H9 (cell line): ENCODE measurements at regions not wholly inside any gene's neighbourhood (a gene's known extent, or its start where the extent isn't known, plus 50 kb on each side); places are given as distances from the start of the nearest gene placed in this dataset.

Source experiments
- DNase-seq: peaks from one replicate; pipeline ENCODE4 v3.0.0-alpha.2; 2017
- H2AFZ ChIP-seq: one replicate; pipeline ENCODE4 v1.6.1; 2013; ENCODE audit warnings: mild to moderate bottlenecking, low read length, control low read depth, moderate library complexity
- H2AK5ac ChIP-seq: 2 replicates; pipeline ENCODE4 v1.6.1; 2013; ENCODE audit warnings: low read length, control low read depth, mixed read lengths; ENCODE audit not compliant: insufficient read length
- H2BK120ac ChIP-seq: one replicate; pipeline ENCODE4 v1.6.1; 2013; ENCODE audit warnings: low read depth, mild to moderate bottlenecking, low read length, control low read depth, inconsistent platforms; ENCODE audit not compliant: poor library complexity, severe bottlenecking
- H2BK12ac ChIP-seq: 2 replicates; pipeline ENCODE4 v1.6.1; 2013; ENCODE audit warnings: low read length, control low read depth, mixed read lengths, low read depth; ENCODE audit not compliant: insufficient read length
- H2BK15ac ChIP-seq: 2 replicates; pipeline ENCODE4 v1.6.1; 2013; ENCODE audit warnings: low read depth, low read length, control low read depth
- H2BK20ac ChIP-seq: one replicate; pipeline ENCODE4 v1.6.1; 2013; ENCODE audit warnings: low read depth, mild to moderate bottlenecking, low read length, control low read depth, inconsistent platforms; ENCODE audit not compliant: poor library complexity, severe bottlenecking
- H2BK5ac ChIP-seq: 2 replicates; pipeline ENCODE4 v1.6.1; 2013; ENCODE audit warnings: low read length, control low read depth, mixed read lengths; ENCODE audit not compliant: insufficient read length
- H3K14ac ChIP-seq: 2 replicates; pipeline ENCODE4 v1.6.1; 2013; ENCODE audit warnings: low read length, control low read depth; ENCODE audit not compliant: insufficient read depth
- H3K18ac ChIP-seq: 2 replicates; pipeline ENCODE4 v1.6.1; 2013; ENCODE audit warnings: low read depth, mild to moderate bottlenecking, mixed read lengths, low read length, control low read depth; ENCODE audit not compliant: insufficient read length
- H3K23ac ChIP-seq: 2 replicates; pipeline ENCODE4 v1.6.1; 2013; ENCODE audit warnings: low read length, control low read depth, mixed read lengths, low read depth; ENCODE audit not compliant: insufficient read length
- H3K23me2 ChIP-seq: 2 replicates; pipeline ENCODE4 v1.6.1; 2013; ENCODE audit warnings: low read depth, mild to moderate bottlenecking, mixed read lengths, low read length, control low read depth; ENCODE audit not compliant: insufficient read length, poor library complexity, severe bottlenecking
- H3K27ac ChIP-seq: 2 replicates; pipeline ENCODE4 v1.5.1; 2013; ENCODE audit warnings: low read length, control low read depth, mixed read lengths, low read depth; ENCODE audit not compliant: insufficient read length
- H3K27me3 ChIP-seq: 2 replicates; pipeline ENCODE4 v1.6.1; 2013; ENCODE audit warnings: low read length, control low read depth, inconsistent platforms; ENCODE audit not compliant: insufficient read depth
- H3K4ac ChIP-seq: 2 replicates; pipeline ENCODE4 v1.6.1; 2013; ENCODE audit warnings: low read depth, mild to moderate bottlenecking, control low read depth, inconsistent platforms, low read length, moderate library complexity
- H3K4me1 ChIP-seq: 2 replicates; pipeline ENCODE4 v1.6.1; 2013; ENCODE audit warnings: low read length, control low read depth, inconsistent platforms; ENCODE audit not compliant: insufficient read depth
- H3K4me2 ChIP-seq: 2 replicates; pipeline ENCODE4 v1.6.1; 2013; ENCODE audit warnings: low read length, control low read depth, mixed read lengths; ENCODE audit not compliant: insufficient read length, insufficient read depth
- H3K56ac ChIP-seq: 2 replicates; pipeline ENCODE4 v1.6.1; 2013; ENCODE audit warnings: low read depth, mild to moderate bottlenecking, mixed read lengths, low read length, control low read depth; ENCODE audit not compliant: insufficient read length
- H3K79me1 ChIP-seq: 2 replicates; pipeline ENCODE4 v1.6.1; 2013; ENCODE audit warnings: low read depth, mild to moderate bottlenecking, moderate library complexity, low read length, control low read depth, inconsistent platforms; ENCODE audit not compliant: insufficient read depth, poor library complexity, severe bottlenecking
- H3K79me2 ChIP-seq: 2 replicates; pipeline ENCODE4 v1.6.1; 2013; ENCODE audit warnings: low read length, control low read depth, inconsistent platforms; ENCODE audit not compliant: insufficient read depth
- H3K9ac ChIP-seq: 2 replicates; pipeline ENCODE4 v1.6.1; 2013; ENCODE audit warnings: low read length, control low read depth, mixed read lengths; ENCODE audit not compliant: insufficient read length; ENCODE audit errors: extremely low read depth
- H3K9me3 ChIP-seq: one replicate; pipeline ENCODE4 v1.6.1; 2013; ENCODE audit warnings: low read depth, low read length, inconsistent platforms; ENCODE audit not compliant: control insufficient read depth
- H3T11ph ChIP-seq: one replicate; pipeline ENCODE4 v1.6.1; 2013; ENCODE audit warnings: mild to moderate bottlenecking, low read length, control low read depth, inconsistent platforms
- H4K20me1 ChIP-seq: one replicate; pipeline ENCODE4 v1.6.1; 2013; ENCODE audit not compliant: control insufficient read depth, insufficient read length, insufficient read depth
- H4K5ac ChIP-seq: 2 replicates; pipeline ENCODE4 v1.6.1; 2013; ENCODE audit warnings: low read depth, mild to moderate bottlenecking, mixed read lengths, low read length, control low read depth; ENCODE audit not compliant: insufficient read length
- H4K8ac ChIP-seq: replicated peaks from 2 replicates; pipeline ENCODE4 v1.6.1; 2013; ENCODE audit warnings: low read length, control low read depth, mixed read lengths, low read depth; ENCODE audit not compliant: insufficient read length
- H4K91ac ChIP-seq: 2 replicates; pipeline ENCODE4 v1.6.1; 2013; ENCODE audit warnings: low read depth, mild to moderate bottlenecking, moderate library complexity, mixed read lengths, low read length, control low read depth; ENCODE audit not compliant: insufficient read length
- H3K27ac Mint-ChIP-seq, 3 experiments: 2 replicates in 2 of 3; 3 replicates in 1 of 3; pipeline ENCODE4 v1.8.0; 2020 to 2021; ENCODE audit warnings: mixed read lengths in 3 of 3, mild to moderate bottlenecking in 1 of 3, moderate library complexity in 1 of 3
- H3K27me3 Mint-ChIP-seq: 2 replicates; pipeline ENCODE4 v1.8.0; 2021; ENCODE audit warnings: low read depth, mild to moderate bottlenecking, moderate library complexity, mixed read lengths
- H3K36me3 Mint-ChIP-seq, 3 experiments: 2 replicates in 2 of 3; 3 replicates in 1 of 3; pipeline ENCODE4 v1.8.0; 2020 to 2021; ENCODE audit warnings: low read depth in 3 of 3, mixed read lengths in 3 of 3; ENCODE audit not compliant: insufficient read depth in 1 of 3
- H3K4me1 Mint-ChIP-seq, 2 experiments: 2 replicates each; pipeline ENCODE4 v1.8.0; 2020; ENCODE audit warnings: mixed read lengths in 2 of 2
- H3K4me3 Mint-ChIP-seq, 2 experiments: 2 replicates in 1 of 2; 3 replicates in 1 of 2; pipeline ENCODE4 v1.8.0; 2020 to 2021; ENCODE audit warnings: mild to moderate bottlenecking in 2 of 2, mixed read lengths in 2 of 2, moderate library complexity in 1 of 2
- H3K9me3 Mint-ChIP-seq, 2 experiments: 2 replicates in 1 of 2; 3 replicates in 1 of 2; pipeline ENCODE4 v1.8.0; 2020; ENCODE audit warnings: mild to moderate bottlenecking in 2 of 2, mixed read lengths in 2 of 2, moderate library complexity in 1 of 2
- WGBS: extraction: QIAGEN DNeasy Blood & Tissue Kit; methylation state at CpG from one replicate; pipeline ENCODE4 v1.1.7; 2013; ENCODE audit warnings: missing lambda C conversion rate, low lambda C conversion rate, mixed read lengths; ENCODE audit not compliant: insufficient read length; ENCODE audit errors: extremely low coverage; 5-methylcytosine and 5-hydroxymethylcytosine counted together
- TF ChIP-seq, protein P1 (sequence below): fragments of 200-600 bp; sonication (generic); conservative IDR thresholded peaks from 3 replicates; pipeline ENCODE4 v1.8.0; 2021; ENCODE audit warnings: antibody characterized with exemption, mild to moderate bottlenecking

DNA sequence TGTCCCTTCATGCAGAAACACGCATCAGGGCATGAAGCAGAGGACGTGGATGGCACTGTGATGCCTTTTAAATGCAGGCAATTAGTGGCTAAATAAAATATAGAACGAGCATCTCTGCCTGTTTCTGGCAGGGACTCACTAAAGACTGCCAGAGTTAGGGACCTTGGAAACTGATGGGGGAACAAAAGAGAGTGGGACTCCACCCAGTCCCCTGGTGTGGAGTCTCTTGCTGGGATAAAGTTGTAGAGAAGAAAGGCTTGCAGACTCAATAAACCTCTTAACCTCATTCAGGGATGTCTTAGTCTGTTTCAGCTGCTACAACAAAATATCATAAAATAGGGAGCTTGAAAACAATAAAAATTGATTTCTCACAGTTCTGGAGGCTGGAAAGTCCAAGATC, 87.6 kb upstream of the ARAP3 start:
- no peak overlapping the region for H2AFZ ChIP-seq
- H3K23ac ChIP-seq, result no peak overlapping the region
- no peak overlapping the region for H3K18ac ChIP-seq
- H3K4me2 ChIP-seq, result no peak overlapping the region
- Mint-ChIP-seq H3K4me1 (peaks cover 24 to 40% of the 10 kb centered on the region in 2 experiments), H3K4me3 (no peak overlapping the region), H3K27me3 (peaks cover 31% of the 10 kb centered on the region), H3K9me3 (peaks cover 0 to 4% of the 10 kb centered on the region in 2 experiments; a peak in 2 of 5 replicates), H3K36me3 (peaks cover 0 to 6% (median 4%) of the 10 kb centered on the region in 3 experiments; a peak in 3 of 7 replicates), H3K27ac (no peak overlapping the region)
- H4K8ac ChIP-seq, result no peak overlapping the region
- H3K4me1 ChIP-seq, result no peaks in the 10 kb centered on the region
- no peaks in the 10 kb centered on the region for H3K79me2 ChIP-seq
- no peak overlapping the region for H2AK5ac ChIP-seq
- no CpG with 5 or more reads among the region's 3 CpGs for WGBS
- H2BK15ac ChIP-seq, result no peak overlapping the region
- H4K5ac ChIP-seq, result no peak overlapping the region
- H3T11ph ChIP-seq, result no peak overlapping the region
- no peak overlapping the region for H3K9ac ChIP-seq
- no peak for DNase-seq
- H3K79me1 ChIP-seq, result no peaks in the 10 kb centered on the region
- H3K27me3 ChIP-seq, result no peaks in the 10 kb centered on the region
- no peak overlapping the region for H2BK12ac ChIP-seq
- no peak overlapping the region for H2BK20ac ChIP-seq
- TF ChIP-seq, protein P1, sequence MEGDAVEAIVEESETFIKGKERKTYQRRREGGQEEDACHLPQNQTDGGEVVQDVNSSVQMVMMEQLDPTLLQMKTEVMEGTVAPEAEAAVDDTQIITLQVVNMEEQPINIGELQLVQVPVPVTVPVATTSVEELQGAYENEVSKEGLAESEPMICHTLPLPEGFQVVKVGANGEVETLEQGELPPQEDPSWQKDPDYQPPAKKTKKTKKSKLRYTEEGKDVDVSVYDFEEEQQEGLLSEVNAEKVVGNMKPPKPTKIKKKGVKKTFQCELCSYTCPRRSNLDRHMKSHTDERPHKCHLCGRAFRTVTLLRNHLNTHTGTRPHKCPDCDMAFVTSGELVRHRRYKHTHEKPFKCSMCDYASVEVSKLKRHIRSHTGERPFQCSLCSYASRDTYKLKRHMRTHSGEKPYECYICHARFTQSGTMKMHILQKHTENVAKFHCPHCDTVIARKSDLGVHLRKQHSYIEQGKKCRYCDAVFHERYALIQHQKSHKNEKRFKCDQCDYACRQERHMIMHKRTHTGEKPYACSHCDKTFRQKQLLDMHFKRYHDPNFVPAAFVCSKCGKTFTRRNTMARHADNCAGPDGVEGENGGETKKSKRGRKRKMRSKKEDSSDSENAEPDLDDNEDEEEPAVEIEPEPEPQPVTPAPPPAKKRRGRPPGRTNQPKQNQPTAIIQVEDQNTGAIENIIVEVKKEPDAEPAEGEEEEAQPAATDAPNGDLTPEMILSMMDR, result no peak
- H4K91ac ChIP-seq, result no peak overlapping the region
- H3K9me3 ChIP-seq, result no peaks in the 10 kb centered on the region
- H3K23me2 ChIP-seq, result no peaks in the 10 kb centered on the region
- H3K56ac ChIP-seq, result no peak overlapping the region
- no peak overlapping the region for H2BK5ac ChIP-seq
- no peak overlapping the region for H3K14ac ChIP-seq
- no peak overlapping the region for H3K27ac ChIP-seq
- no peak overlapping the region for H2BK120ac ChIP-seq
- H3K4ac ChIP-seq, result no peak overlapping the region
- no peaks in the 10 kb centered on the region for H4K20me1 ChIP-seq
